ENCODE measurements at regions not wholly inside any gene's neighbourhood (a gene's known extent, or its start where the extent isn't known, plus 50 kb on each side); places are given as distances from the start of the nearest gene placed in this dataset.

DNA sequence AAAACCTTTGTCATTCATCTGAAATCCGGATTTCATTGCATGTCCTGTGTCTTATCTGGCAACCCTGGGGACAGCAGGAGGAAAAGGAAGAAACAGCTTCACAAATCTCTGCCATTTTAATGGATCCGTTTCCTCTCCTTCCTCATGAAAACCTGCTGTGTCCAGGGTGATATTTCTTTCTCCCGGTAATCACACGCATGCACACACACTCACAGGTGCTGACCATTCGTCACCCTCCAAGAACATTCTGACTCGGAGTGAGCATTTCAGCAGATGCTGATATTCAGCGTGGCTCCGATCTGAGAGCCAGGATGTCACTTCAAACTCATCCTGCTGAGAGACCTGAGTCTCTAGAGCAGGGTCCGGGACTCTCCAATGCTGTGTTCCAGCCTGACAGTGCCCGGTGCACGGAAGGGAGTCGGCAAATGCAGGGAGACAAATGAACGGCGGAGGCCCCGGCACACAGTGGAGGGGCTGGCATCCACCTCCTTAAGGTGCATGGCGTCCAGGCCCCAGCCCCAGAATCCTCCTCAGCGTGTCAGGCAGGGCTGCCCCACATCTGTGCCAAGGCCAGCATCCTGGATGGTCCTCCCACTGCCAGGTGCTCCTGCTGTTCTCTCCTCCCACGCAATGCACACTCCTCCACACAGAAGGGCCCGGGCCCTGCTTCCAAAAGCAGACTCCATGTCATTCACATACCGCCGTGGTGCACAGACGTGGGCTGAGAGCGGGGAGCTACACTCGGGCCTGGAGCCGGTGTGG, 70.7 kb downstream of the RBFOX3 start:
- no peak for DNase-seq

- DNase-seq: no peak
Observed at GRCh38 chr17:79538291-79538690, 72.6 kb downstream of the RBFOX3 start.

GRCh38 chr17:79537686-79538085, 73.2 kb downstream of the RBFOX3 start:
- DNase-seq: no peak

DNA sequence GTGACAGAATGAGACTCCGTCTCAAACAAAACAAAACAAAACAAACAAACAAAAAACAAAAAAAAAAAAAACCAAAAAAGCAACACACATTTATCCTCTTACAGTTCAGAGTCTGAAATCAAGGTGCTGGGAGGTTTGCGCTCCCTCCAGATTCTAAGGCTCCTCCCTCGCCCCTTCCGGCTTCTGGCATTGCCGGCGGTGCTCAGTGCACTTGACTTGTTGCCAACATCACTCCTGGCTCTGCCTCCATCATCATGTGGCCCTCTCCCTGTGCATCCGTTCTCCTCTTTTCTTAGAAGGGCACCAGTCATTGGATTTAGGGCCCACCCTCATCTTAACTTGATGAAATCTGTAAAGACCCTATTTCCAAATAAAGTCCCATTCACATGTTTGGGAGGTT, 73.8 kb downstream of the RBFOX3 start:
- DNase-seq: no peak

- DNase-seq: no peak
Observed at GRCh38 chr17:79536212-79536840, 74.5 kb downstream of the RBFOX3 start.

DNA sequence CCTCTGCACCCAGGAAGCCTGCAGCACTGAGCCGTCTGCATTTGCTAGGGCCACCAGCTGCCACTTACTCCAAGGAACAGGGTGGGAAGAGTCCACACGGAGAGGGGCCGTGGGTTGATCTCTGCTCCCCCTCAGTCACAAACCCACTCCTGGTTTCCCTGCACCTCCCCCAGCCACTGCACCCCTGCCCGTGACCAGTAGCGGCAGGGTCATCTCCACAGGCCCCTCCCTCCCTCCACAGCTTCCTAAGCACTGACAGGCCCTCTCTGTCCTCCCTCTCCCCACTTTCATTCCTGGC, 75.2 kb downstream of the RBFOX3 start:
- DNase-seq: no peak

DNA sequence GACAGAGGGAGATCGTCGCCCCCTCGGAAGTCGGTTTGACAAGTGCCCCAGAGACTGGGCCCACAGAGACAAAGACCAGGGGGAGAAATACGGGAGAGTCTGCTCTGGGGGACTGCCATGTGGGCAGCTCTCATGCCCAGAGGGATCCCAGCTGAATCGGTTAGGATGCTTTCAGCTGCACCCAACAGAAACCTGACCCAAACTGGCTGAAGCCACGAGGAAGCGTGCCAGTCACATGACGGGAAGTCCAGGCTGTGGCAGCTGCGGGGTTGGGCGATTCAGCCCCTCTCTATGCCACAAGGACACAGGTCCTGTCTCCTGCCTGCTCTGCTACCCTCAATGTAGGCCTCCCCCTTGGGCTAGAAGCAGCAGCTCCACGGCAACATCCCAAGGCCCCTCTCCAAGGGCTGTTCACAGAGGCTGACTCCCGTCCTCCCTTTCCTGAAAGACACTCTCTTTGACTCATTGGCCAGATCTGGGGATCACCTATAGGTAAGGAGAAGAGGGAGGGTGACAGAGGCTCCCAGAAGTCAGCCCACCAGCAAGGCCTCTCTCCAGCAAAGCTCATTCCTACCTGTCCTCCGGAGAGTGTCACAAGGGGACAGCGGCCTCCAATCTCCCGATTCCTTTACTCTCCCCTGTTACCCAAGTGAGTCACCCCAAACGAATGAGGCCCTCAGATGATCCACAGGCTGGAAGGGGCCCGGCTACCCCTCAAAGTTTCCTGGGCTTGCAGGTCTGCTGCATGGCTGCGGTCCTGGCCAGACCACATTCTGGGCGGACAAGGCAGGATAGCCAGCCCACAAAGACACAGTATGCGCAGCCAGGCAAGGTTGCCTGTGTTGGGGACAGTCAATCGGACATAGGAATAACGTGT, 75.8 kb downstream of the RBFOX3 start:
- no peak for DNase-seq

GRCh38 chr17:79534111-79534510, 76.7 kb downstream of the RBFOX3 start:
- no peak for DNase-seq

DNA sequence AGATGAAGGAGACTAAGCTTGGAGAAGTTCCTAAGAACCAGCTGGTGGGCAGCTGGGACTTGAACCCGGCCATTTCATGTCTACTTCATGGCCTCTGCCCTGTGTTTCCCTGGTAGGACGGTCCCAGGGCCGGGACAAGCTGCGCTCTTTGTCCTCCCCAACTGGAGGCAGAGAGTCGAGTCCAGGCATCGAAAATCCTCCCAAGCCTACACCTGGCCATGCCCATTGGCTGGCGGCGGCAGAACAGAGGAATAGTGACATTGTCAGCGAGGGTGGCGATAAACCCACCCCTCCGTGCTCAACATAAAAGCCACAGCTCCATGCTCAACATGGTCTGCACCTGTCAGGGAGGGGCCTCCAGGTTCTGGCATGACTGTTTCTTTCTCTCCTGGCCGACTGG, 77.7 kb downstream of the RBFOX3 start:
- no peak for DNase-seq

DNA sequence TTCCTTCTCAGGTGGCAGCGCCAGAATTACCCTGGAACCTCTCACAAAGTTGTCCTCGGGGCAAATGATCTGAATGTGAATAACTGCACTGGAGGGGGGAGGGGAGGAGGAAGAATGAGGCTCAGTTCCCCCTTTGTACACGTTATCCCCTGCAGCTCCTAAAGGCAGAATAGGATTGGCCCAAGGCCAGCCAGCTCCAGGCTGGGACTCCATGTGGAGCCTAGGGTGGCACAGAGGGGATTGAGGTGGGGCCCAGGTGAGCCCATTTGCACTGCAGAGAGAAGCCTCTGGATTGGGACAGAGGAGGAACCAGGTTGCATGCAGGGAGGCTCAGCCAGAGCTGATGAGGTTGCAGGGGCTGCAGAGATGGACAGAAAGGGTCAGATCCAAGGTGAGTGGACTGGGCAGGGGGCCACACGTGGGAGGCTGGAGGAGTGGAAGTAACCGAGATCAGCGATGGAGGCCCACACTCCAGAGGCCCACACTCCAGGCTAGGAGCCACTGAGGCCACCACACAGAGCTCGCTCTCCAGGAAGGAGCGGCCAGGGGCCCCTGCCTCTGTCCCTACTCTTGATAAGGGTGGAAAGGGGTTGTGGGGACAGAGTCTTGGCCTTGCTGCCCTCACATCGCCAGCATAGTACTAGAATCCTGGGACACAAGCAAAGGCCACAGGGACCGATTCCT, 78.6 kb downstream of the RBFOX3 start:
- no peak for DNase-seq

DNA sequence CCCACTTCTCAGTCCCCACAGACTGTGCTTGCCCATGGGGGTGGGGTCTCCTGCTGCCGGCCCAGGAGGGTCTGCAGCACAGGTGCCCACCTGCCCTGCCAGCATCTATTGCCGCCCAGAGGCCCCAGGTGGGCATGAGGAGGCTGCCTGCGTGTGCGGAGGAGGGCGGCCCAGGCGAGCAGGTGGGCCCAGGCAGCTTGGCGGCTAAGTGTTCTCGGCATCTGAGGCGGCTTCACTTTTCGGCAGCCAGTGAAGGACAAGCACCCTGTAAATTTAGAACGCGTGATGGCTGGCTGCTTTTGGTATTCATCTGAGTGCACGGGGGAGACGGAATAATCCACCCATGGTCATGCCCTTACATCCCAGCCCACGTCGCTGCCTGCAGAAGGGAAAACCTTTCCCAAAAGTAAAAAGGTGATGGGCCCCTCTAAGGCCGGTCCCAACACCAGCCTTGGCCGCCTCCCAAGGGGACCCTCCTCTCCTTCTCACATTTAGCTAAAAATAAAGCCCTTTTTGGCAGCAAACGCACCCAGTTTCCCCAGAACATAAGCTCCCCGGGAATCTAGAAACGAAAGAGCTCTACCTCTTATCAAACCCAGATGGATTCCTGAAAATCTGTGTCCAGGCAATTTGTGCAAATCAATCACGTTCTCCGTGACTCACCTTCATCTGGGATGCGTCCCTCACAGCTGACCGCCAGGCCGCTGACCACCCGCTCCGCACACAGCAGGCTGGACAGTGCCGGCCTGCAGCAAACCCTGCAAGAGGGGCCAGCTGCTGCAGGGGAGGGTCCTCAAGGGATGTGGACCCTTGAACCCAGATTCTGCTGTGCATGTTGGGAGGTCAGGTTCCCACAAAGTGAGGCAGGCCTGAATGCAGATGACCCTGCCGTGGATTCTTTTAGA, 79.4 kb downstream of the RBFOX3 start:
- DNase-seq: no peak

GRCh38 chr17:79530361-79531105, 80.3 kb downstream of the RBFOX3 start:
- DNase-seq: no peak

- no peak for DNase-seq
Observed at GRCh38 chr17:79529661-79530081, 81.2 kb downstream of the RBFOX3 start.

DNA sequence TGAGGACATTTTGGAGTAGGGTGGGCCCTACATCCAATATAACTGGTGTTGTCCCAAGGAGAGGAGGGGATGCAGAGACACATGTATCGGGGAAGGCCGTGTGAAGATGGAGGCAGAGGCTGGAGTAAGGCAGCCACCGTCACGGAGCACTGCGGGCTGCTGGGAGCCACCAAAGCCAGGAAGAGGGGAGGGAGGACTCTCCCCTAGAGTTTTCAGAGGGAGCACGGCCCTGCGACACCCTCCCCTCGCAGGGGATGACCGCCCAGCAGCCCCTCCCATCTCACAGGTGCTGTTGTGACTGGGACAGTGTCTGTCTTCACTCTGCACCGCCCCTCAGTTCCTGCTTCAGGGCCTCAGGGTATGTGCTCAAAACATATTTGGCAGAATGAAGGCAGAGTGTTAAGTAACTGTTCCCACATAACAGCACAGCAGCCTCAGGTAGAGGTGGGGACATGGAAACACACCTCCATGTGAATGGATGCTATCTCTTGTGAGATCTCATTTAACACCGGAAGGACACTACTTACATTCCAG, 82.2 kb downstream of the RBFOX3 start:
- DNase-seq: no peak

- no peak for DNase-seq
Observed at GRCh38 chr17:79527306-79527705, 83.5 kb downstream of the RBFOX3 start.

DNA sequence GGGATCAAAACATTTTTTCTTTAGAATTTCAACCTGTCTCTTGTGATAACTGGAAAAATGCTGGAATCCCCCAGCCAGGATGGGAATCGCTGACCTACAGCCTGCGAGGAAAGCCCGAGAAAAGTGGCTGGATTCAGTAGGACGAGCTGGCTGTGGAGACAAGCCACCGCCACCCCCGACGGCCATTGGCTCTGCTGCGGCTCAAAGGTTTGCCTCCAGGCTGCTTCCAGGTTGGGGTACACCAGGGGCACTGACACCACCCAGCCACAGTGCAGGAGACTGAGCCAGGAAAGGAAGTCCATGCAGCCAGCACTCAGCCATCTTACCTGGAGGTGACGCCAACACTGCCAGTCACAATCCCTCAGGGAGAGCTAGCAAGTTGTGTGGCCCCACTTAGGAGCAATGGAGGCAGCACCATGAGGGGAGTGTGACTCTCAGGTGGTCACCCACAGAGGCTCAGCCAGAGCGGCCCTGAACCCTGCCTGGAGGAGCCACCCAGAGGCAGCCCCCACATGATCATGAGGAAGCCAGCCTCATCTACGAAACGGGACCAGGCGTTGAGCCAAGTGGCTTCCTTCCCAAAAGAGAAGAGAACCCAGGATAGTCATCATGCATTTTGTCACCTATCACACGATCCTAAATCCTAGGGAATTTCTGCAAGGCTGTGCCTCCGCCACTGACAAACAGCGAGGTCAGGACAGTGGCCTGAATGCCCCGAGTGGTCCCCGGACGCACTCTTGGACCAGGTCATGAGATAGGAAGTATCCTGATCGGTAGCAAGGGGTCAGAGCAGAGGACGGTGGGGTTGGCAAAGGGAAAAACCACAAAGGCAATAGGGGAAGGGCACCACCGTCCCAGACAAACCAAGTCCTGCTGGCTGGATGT, 84.8 kb downstream of the RBFOX3 start:
- DNase-seq: no peak

DNA sequence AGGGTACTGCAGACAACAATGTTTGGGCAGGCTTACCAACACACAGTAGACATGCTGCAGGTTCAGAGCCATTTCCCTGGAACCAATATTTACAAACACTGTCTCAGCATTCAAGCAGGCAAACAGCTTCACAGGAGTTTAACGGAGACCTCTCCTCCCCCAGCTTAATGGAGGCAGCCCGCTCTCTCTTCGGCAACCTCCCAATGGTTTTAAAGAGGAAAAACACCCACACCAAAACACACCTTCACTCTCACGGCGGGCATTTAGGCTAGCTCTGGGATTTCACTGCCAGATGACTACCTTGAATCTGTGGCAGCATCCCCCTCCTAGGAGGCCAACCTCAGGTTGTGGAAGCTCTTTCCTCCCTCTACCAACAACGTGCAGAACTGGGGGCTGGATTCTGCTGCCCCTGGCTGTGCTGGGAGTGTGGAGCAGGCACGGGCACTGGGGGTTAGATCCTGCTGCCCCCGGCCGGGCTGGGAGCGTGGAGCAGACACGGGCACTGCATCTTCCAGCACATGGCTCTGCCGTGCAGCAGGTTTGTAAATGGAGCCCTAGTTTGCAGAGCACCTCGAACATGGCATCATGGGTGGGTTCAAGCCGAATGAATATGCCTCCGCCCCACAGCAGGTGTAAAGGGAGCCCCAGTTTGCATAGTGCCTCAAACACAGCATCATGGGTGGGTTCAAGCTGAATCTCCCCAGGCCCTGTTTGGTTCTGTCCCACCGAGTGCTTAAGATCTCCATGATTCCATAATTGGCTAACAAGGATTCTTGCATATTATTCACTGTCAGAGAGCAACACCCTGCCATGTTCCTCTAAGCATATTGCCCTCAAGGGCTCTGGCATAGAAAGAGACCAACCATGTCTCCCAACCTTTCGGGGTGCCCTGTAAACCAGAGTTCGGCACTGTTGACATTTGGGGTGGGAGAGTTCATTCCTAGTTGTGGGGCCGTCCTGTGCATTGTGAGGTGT, 86.4 kb downstream of the RBFOX3 start:
- no peak for DNase-seq

GRCh38 chr17:79522414-79522813, 88.4 kb downstream of the RBFOX3 start:
- no peak for DNase-seq

DNA sequence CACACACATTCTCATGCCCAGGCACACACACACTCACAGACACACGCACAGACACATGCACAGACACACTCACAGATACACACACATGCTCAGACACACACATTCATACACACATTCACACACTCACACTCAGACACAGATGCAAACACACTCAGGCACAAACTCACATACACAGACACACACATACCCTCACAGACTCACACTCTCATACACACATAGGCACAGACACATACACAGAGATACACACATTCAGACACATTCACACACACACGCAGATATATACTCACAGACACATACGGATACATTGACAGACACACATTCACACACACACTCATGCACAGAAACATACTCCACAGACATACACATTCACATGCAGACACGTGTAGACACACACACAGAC, 89.6 kb downstream of the RBFOX3 start:
- no peak for DNase-seq
